ENCODE measurements at regions not wholly inside any gene's neighbourhood (a gene's known extent, or its start where the extent isn't known, plus 50 kb on each side); places are given as distances from the start of the nearest gene placed in this dataset.

DNA sequence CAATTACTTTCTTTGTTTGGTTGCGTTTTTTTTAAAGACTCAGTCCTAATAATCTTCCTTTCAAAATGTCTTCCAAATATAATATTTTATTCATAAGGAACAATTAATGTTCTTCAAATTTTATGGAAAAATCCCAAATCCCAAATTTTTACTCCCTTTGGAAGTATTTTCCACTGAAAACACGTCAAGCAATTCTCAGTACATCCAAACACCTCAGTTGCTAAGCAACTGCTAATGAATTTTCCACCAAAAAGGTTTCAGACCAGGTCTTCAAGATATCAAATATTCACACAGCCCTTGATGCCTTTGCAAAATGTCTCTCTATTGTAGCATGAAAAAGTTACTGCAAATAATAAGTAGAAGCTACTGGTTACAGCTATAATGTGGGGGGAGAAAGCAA, 140.1 kb downstream of the DSEL start:
- TF ChIP-seq POLR2A (IDR thresholded peaks at IDR 0.05; ENCODE audit: borderline replicate concordance, extremely low read depth, insufficient read depth, insufficient read length) (no peak), SRF (IDR thresholded peaks at IDR 0.05; ENCODE audit: low read depth) (no peak), ZNF274 (IDR thresholded peaks at IDR 0.05; ENCODE audit: low read depth, low read length) (no peak), EZH2 (IDR thresholded peaks at IDR 0.05) (no peak), EGR1 (IDR thresholded peaks at IDR 0.05; ENCODE audit: low read depth) (no peak), SP1 (IDR thresholded peaks at IDR 0.05; ENCODE audit: low read depth) (no peak), FOSL1 (IDR thresholded peaks at IDR 0.05; ENCODE audit: low read depth) (no peak), CEBPB (IDR thresholded peaks at IDR 0.05; ENCODE audit: low read depth) (no peak)
- TF ChIP-seq, protein P1, sequence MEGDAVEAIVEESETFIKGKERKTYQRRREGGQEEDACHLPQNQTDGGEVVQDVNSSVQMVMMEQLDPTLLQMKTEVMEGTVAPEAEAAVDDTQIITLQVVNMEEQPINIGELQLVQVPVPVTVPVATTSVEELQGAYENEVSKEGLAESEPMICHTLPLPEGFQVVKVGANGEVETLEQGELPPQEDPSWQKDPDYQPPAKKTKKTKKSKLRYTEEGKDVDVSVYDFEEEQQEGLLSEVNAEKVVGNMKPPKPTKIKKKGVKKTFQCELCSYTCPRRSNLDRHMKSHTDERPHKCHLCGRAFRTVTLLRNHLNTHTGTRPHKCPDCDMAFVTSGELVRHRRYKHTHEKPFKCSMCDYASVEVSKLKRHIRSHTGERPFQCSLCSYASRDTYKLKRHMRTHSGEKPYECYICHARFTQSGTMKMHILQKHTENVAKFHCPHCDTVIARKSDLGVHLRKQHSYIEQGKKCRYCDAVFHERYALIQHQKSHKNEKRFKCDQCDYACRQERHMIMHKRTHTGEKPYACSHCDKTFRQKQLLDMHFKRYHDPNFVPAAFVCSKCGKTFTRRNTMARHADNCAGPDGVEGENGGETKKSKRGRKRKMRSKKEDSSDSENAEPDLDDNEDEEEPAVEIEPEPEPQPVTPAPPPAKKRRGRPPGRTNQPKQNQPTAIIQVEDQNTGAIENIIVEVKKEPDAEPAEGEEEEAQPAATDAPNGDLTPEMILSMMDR (IDR thresholded peaks at IDR 0.05 in 2 of 3, conservative IDR thresholded peaks at IDR 0.05 in 1 of 3; ENCODE audit: borderline replicate concordance in 1 of 3, insufficient read depth in 1 of 3, low read depth in 2 of 3, low read length in 2 of 3): no peak
- POLR2A ChIA-PET: no interaction called here
- Histone ChIP-seq H3K4me2 (ENCODE audit: low read length) (no peak overlapping the region), H3K36me3 (ENCODE audit: control insufficient read depth in 1 of 2, insufficient read depth in 2 of 2, low read length in 2 of 2) (no peaks in the 10 kb centered on the region), H3K27ac (ENCODE audit: low read depth, low read length) (no peak overlapping the region), H3K79me2 (ENCODE audit: insufficient read depth, low read length) (no peaks in the 10 kb centered on the region), H4K20me1 (ENCODE audit: insufficient read depth) (no peaks in the 10 kb centered on the region), H3K9me2 (ENCODE audit: insufficient read depth) (no peaks in the 10 kb centered on the region), H3K9me3 (ENCODE audit: control insufficient read depth in 1 of 2, insufficient read depth in 1 of 2, low read depth in 1 of 2, low read length in 2 of 2) (peaks cover 22% of the 10 kb centered on the region in 2 experiments), H3K27me3 (ENCODE audit: insufficient read depth, low read length) (no peaks in the 10 kb centered on the region), H3K4me3 (replicated peaks in 1 of 2; ENCODE audit: low read depth in 1 of 2, low read length in 2 of 2) (no peak overlapping the region), H3K9ac (ENCODE audit: low read length) (no peak overlapping the region), H2AFZ (ENCODE audit: low read depth, low read length, poor library complexity, severe bottlenecking) (no peak overlapping the region), H3K4me1 (ENCODE audit: control insufficient read depth in 1 of 2, insufficient read depth in 2 of 2, low read length in 2 of 2) (no peaks in the 10 kb centered on the region)
- intact Hi-C loops (cut with micrococcal nuclease): no loop called here
- ATAC-seq (no peak), DNase-seq (ENCODE audit: low read depth, low spot score) (no peak)
- no TSS peak for BruUV-seq (replicated peaks)
- CTCF ChIA-PET: no interaction called here
- RAD21 ChIA-PET (ENCODE audit: low non-redundant PET in 1 of 2, low total read pairs in 2 of 2, uncharacterized antibody in 2 of 2, unreplicated experiment in 2 of 2): no interaction called here

DNA sequence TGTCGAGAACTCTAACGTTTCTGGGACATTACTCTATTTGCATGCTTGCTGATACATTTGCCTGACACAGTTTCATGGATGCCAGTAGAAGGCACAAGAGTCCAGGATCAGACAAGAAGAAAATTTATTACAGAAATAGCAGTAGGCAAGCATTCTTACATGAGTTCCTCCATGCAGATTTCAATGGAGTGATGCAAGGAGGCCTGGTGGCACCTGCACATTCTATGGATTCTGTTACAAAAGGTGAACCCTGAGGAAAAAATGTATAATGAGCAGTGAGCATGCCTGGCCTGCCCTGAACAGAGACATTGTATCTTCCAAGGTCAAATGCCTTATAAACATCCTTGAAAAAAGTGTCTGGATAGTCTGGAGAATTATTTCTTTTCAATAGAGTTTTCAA, 142.9 kb downstream of the DSEL start:
- TF ChIP-seq ZNF274 (IDR thresholded peaks at IDR 0.05; ENCODE audit: low read depth, low read length) (no peak), SRF (IDR thresholded peaks at IDR 0.05; ENCODE audit: low read depth) (no peak), TCF7L2 (IDR thresholded peaks at IDR 0.05; ENCODE audit: borderline replicate concordance, extremely low read depth, insufficient read depth, insufficient read length) (no peak), ELF1 (IDR thresholded peaks at IDR 0.05; ENCODE audit: borderline replicate concordance, low read depth) (no peak), SIN3A (IDR thresholded peaks at IDR 0.05; ENCODE audit: low read depth) (no peak), FOSL1 (IDR thresholded peaks at IDR 0.05; ENCODE audit: low read depth) (no peak), EZH2 (IDR thresholded peaks at IDR 0.05) (no peak), EGR1 (IDR thresholded peaks at IDR 0.05; ENCODE audit: low read depth) (no peak)
- Histone ChIP-seq H4K20me1 (ENCODE audit: insufficient read depth) (no peaks in the 10 kb centered on the region), H3K27me3 (ENCODE audit: insufficient read depth, low read length) (no peaks in the 10 kb centered on the region), H3K9me3 (ENCODE audit: control insufficient read depth in 1 of 2, insufficient read depth in 1 of 2, low read depth in 1 of 2, low read length in 2 of 2) (peaks cover 12 to 15% of the 10 kb centered on the region in 2 experiments), H3K79me2 (ENCODE audit: insufficient read depth, low read length) (no peaks in the 10 kb centered on the region), H3K4me1 (ENCODE audit: control insufficient read depth in 1 of 2, insufficient read depth in 2 of 2, low read length in 2 of 2) (no peaks in the 10 kb centered on the region), H3K9ac (ENCODE audit: low read length) (no peak overlapping the region), H3K4me2 (ENCODE audit: low read length) (no peak overlapping the region), H2AFZ (ENCODE audit: low read depth, low read length, poor library complexity, severe bottlenecking) (no peak overlapping the region), H3K4me3 (replicated peaks in 1 of 2; ENCODE audit: low read depth in 1 of 2, low read length in 2 of 2) (no peak overlapping the region), H3K36me3 (ENCODE audit: control insufficient read depth in 1 of 2, insufficient read depth in 2 of 2, low read length in 2 of 2) (no peaks in the 10 kb centered on the region), H3K27ac (ENCODE audit: low read depth, low read length) (no peak overlapping the region), H3K9me2 (ENCODE audit: insufficient read depth) (no peaks in the 10 kb centered on the region)
- ChIA-PET CTCF (no interaction called here), POLR2A (no interaction called here), RAD21 (ENCODE audit: low non-redundant PET in 1 of 2, low total read pairs in 2 of 2, uncharacterized antibody in 2 of 2, unreplicated experiment in 2 of 2) (no interaction called here)
- intact Hi-C loops (cut with micrococcal nuclease): no loop called here
- ATAC-seq (no peak), DNase-seq (ENCODE audit: low read depth, low spot score) (no peak)
- BruUV-seq (replicated peaks): no TSS peak

All from HCT116 (cell line).